HG02973 (cell line): ENCODE measurements at regions not wholly inside any gene's neighbourhood (a gene's known extent, or its start where the extent isn't known, plus 50 kb on each side); places are given as distances from the start of the nearest gene placed in this dataset.
"Not testable (repeated sequence)": the region's sequence is repeated elsewhere in the genome, so short reads cannot be mapped to it uniquely, and the experiment has no call there.

Experiments used
- ATAC-seq: cut with Tn5 transposase; IDR thresholded peaks from one replicate; pipeline ENCODE4 v1.9.1; 2021; ENCODE audit warnings: moderate library complexity; ENCODE audit not compliant: unreplicated experiment

GRCh38 chr21:28485301-28486022, 507.2 kb downstream of the LTN1 start:
- ATAC-seq: no peak

DNA sequence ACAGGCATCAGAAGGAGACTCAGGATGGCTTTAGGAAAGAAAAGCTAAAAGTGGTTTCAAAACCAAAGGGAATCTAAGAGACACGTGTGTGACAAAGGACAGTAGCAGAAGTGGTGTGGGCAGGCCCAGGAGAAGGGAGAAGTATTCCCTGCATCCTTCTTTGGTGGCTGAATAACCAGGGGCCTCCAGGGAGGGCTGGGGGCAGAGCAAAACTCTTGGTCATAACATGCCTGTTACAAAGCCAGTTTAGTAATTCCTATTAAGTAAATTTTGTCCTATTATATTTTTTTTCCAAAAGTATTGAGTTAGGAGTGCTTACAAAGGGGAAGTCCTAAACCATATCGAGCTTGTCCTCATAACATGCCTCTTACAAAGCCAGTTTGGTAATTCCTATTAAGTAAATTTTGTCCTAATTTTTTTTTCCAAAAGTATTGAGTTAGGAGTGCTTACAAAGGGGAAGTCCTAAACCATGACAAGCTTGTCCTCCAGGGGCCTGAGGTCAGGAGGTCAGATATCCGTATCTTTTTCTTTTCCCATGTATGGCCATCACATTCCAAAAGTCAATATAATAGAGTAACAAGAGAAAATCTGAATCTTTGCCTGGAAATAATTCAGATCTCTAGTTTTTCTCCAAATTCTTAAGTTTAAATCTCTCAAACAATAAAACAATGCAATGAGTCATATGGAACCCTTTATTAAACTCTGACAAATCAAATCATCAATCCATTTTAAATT, 509.2 kb downstream of the LTN1 start:
- no peak for ATAC-seq

- ATAC-seq: no peak
These were observed 510.0 kb downstream of the LTN1 start for GRCh38 chr21:28482657-28483056.

- ATAC-seq: no peak
These were observed 512.2 kb downstream of the LTN1 start for GRCh38 chr21:28480470-28480869.

GRCh38 chr21:28473530-28474220, 519.0 kb downstream of the LTN1 start:
- peak; percentile 67 for ATAC-seq

DNA sequence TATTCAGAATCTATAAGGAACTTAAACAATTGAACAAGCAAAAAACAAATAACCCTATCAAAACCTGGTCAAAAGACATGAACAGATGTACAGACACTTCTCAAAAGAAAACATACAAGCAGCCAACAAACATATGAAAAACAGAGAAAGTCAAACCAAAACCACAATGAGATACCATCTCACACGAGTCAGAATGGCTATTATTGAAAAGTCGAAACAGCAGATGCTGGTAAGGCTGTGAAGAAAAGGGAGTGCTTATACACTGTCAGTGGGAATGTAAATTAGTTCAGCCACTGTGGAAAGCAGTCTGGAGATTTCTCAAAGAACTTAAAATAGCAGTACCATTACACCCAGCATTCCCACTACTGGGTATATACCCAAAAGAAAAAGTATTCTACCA, 520.1 kb downstream of the LTN1 start:
- not testable (repeated sequence) for ATAC-seq

DNA sequence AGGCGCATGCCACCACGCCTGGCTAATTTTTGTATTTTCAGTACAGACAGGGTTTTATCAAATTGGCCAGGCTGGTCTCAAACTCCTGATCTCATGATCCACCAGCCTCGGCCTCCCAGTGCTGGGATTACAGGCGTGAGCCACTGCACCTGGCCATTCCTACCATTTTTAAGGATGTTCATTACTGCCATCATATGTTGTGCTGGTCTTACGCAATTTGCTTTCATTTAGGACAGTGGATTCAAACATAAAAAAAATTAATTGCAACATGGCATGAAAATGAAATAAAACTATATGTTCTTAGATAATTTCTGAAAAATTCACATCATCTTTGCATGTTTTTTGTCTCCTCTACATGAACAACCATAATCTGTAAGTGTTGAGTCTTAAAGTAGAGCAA, 527.7 kb downstream of the LTN1 start:
- ATAC-seq: no peak

DNA sequence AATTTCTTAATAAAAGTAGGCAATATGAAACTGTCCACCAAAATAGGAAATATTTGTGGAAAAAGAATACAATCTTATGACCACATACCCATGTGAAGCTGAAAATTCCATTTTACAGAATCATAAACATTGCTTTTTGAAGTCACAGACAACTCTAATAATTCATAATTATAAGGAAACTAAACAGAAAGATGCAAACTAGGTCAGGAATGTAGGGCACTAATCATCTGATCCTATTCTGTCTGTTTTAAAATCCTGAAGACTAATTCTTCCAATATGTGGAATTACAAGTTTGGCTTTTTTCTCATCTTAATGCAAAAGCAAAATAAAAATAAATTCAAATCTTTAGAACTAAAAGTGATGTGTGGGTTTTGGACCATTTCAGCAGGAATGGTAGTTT, 528.6 kb downstream of the LTN1 start:
- ATAC-seq: no peak

DNA sequence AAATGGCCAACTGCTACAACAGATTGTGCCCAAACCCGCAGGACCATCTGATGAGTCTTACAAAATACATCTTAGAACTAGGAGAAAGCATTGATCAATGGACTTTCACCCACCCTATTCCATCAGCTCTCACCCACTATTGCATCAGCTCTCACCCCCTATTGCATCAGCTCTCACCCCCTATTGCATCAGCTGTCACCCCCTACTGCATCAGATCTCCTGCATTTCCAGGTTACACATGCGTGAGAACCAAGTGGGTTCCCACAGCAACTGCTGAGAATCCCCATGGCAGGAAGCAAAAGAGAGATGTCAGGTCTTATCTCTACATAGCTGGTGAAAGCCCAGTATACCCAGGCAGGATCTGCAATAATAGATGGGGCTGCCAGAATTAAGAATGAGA, 533.5 kb downstream of the LTN1 start:
- ATAC-seq: no peak

DNA sequence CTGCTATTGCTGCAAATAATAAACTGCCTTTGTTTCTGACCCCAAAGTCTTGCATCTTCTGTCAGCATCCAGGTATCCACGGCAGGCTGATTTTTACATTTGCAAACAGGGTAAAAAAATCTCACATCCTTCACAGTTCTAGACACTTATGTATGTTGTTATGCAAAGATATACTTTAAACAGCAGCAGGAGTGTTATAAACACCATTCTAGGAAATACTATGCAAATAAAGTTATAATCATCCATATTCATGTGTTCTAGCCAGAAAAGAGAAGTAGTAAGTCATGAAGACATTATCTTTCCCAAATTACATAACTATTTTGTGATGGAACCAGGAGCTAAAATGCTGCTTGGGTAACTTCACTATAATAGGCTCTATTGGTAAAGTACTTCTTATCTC, 534.2 kb downstream of the LTN1 start:
- ATAC-seq: no peak

DNA sequence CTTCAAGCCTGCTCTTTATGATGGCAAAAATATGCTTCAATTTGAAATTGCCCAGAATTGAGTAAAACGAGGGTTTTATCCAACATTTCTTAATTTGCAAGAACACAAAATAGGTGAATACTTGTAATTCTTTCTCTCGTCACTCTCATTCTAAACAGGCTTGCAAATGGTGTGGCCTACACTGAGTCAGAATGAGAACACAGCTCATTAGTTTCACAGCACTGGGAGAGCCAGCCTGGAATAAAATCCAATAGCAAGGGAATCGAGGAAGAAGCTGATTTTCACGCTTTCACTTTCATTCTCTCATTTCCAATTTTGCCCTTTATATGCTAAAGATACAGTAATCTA, 537.5 kb downstream of the LTN1 start:
- no peak for ATAC-seq

- ATAC-seq: no peak
These were observed 538.0 kb downstream of the LTN1 start for GRCh38 chr21:28454564-28455252.

DNA sequence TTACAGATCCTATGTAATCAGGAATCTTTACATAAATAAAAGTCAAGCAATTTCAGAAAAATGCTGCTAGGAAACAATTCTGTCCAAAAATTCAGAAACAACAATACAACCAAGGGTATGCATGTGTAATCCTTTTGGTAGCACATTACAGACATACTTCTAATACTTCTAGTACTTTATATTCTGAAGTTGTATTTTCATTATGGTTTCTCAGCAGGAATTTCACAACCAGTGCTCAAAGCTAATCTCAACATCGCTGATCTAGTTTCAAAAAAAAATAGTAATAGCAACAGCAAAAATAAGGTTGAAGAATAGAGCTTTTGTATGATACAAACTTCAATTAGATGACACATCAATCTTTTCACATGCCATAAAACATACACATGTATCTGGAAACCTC, 545.2 kb downstream of the LTN1 start:
- ATAC-seq: no peak

DNA sequence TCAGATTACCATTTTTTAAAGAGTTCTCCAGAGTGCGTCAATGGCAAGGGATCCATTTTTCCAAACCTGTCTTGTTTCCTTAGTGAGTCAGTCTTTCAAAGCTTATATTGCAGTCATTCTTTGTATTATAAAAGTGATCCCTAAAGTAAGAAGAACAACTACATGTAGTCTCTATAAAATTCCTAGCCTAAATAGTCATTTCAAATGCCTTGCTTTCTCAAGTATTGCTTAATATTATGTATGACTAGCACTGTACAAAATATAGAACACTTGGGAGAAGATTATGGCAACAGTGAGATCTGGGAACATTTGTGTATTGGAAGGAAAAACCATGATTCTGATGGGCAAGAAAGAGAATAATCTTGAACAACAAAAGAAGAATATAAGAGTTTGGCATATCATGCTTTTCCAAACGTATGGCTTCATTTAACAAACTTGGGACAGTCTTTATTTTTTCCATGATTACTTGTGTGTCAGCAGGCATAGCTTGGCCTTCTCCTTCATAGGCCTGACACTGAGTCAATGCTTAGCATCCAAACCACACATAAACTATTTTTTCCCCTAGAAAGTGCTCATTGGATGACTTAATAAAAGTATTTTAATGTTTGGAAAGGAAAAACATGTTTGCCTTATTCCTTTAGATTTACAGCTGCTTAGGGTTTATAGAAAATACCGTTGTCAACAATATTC, 547.4 kb downstream of the LTN1 start:
- no peak for ATAC-seq

- no peak for ATAC-seq
These were observed 548.1 kb downstream of the LTN1 start for GRCh38 chr21:28444557-28444956.

GRCh38 chr21:28444111-28444510, 548.6 kb downstream of the LTN1 start:
- no peak for ATAC-seq

DNA sequence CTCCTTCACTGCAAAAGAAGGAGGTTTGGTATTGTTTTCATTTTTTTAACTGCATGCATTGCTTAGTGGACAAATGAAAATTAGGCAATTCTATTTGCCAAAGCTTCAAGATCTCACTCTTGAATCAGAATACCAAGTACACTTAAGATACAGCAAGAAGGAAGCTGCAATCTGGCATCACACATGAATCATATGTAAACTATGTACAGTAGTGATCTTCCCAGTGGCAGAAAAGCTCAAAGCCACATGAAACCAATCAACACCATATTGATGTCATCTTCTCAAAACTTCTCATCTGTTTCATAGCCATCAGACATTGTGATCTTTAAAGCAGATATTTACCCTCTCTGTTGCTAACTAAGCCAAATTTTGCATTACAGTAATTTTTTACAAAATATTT, 550.1 kb downstream of the LTN1 start:
- no peak for ATAC-seq

DNA sequence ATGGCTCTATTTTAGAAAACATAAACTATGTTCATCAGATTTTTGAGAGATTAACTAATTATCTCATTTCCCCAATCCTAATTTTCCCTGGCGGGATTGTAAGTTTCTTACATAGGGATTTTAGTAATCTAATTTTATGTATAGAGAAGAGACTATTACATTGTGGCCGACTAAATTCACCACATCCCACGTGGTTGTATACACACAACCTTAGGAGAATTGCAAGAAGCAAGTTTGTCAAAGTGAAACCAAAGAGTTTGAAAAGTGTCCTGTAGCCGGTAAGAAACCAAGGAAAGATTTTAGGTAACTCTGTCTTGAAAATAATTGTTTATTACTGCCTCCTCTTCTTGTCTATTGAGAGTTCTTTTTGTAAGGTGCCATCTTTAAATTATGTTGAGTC, 550.6 kb downstream of the LTN1 start:
- ATAC-seq: no peak

- no peak for ATAC-seq
These were observed 552.9 kb downstream of the LTN1 start for GRCh38 chr21:28439788-28440187.

- no peak for ATAC-seq
These were observed 553.4 kb downstream of the LTN1 start for GRCh38 chr21:28439251-28439650.

DNA sequence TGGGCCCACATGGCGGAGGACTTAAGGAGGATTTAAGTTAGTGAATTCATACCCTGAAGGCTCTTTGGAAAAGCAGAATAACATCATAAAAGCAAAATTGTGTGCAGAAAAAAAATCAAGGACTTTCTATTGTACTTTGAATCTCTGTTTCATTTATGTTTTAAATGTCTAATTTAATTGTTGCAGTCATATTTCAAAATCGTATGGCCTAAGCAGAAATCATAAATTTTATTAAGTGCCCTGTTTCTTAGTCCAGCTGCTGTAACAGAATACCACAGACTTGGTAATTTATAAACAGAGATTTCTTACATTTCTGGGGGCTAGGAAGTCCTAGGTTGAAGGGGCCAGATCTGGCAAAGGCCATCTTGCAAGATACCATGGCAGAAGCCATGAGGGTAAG, 555.6 kb downstream of the LTN1 start:
- ATAC-seq: no peak
